ENCODE measurements at regions not wholly inside any gene's neighbourhood (a gene's known extent, or its start where the extent isn't known, plus 50 kb on each side); places are given as distances from the start of the nearest gene placed in this dataset.

DNA sequence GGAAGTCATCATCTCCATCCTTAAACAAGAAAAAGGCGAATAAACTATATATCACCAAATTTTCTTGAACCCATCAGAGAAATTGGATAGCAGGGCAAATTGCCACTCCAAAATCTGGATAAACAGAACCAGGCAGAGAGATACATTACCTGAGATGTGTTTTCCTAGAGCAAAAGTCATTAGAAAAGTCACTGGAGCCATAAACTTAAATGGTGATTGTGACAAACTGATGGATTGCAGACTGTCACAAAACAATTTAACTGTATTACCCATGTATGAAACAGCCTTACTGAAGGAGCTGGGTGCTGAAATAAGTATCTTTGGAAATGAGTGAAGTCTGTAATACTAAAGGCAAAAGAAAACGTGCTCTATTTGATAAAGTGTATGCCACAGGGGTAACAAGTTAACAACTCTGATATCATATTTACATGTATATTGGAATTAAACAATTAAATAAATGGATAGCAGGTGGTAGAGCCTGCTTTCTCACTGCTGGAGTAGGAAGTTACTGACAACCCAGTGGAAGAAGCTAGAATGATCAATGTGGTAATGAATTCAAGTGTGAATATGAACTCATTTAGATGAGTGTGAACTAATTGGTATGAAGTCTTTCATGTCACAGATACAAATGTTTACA lies 186.9 kb downstream of the LMBRD1 start:
- POLR2A ChIA-PET, result no interaction called here

More for the DNA sequence above, 186.9 kb downstream of the LMBRD1 start:
- H3K27me3 ChIP-seq (ENCODE audit: insufficient read depth), result no peaks in the 10 kb centered on the region
- WGBS (ENCODE audit: low lambda C conversion rate), result 37% methylated on average over 2 of the region's 2 CpGs
- H3K27ac ChIP-seq (ENCODE audit: low read depth in 2 of 2, low read length in 1 of 2), result no peak overlapping the region
- no peaks in the 10 kb centered on the region; the same call in 1 of the 2 replicates for H3K9me3 ChIP-seq
- no peak overlapping the region for H3K4me3 ChIP-seq (ENCODE audit: low read depth in 2 of 2, low read length in 1 of 2)
- no peak for TF ChIP-seq USF2 (IDR thresholded peaks at IDR 0.05; ENCODE audit: borderline replicate concordance, low read depth, low read length)
- no peak for TF ChIP-seq SMC3 (IDR thresholded peaks at IDR 0.05; ENCODE audit: low read depth, low read length)
- TF ChIP-seq NFIC (IDR thresholded peaks at IDR 0.05; ENCODE audit: borderline replicate concordance), result no peak
- no peak for TF ChIP-seq FOXM1 (IDR thresholded peaks at IDR 0.05; ENCODE audit: low read depth)
- TF ChIP-seq ELF1 (IDR thresholded peaks at IDR 0.05), result no peak
- TF ChIP-seq SIN3A (IDR thresholded peaks at IDR 0.05; ENCODE audit: borderline replicate concordance, low read depth, low read length), result no peak
- TF ChIP-seq TAF1 (IDR thresholded peaks at IDR 0.05; ENCODE audit: borderline replicate concordance, low read depth, low read length), result no peak
- no peak for TF ChIP-seq CHD2 (IDR thresholded peaks at IDR 0.05; ENCODE audit: low read length, partially characterized antibody)
- no peak for TF ChIP-seq TEAD4 (IDR thresholded peaks at IDR 0.05; ENCODE audit: borderline replicate concordance, insufficient read depth)
- no peak for TF ChIP-seq JUND (IDR thresholded peaks at IDR 0.05)
- TF ChIP-seq GABPA (IDR thresholded peaks at IDR 0.05; ENCODE audit: low read depth), result no peak
- TF ChIP-seq, protein P1, sequence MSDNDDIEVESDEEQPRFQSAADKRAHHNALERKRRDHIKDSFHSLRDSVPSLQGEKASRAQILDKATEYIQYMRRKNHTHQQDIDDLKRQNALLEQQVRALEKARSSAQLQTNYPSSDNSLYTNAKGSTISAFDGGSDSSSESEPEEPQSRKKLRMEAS (IDR thresholded peaks at IDR 0.05; ENCODE audit: low read depth), result no peak
- TF ChIP-seq USF1 (IDR thresholded peaks at IDR 0.05; ENCODE audit: borderline replicate concordance, low read depth), result no peak
- TF ChIP-seq MXI1 (IDR thresholded peaks at IDR 0.05; ENCODE audit: low read depth, low read length), result no peak
- no peak for TF ChIP-seq RFX5 (IDR thresholded peaks at IDR 0.05; ENCODE audit: low read length)
- no peak for TF ChIP-seq YY1 (IDR thresholded peaks at IDR 0.05; ENCODE audit: low read depth)
- TF ChIP-seq, protein P2, sequence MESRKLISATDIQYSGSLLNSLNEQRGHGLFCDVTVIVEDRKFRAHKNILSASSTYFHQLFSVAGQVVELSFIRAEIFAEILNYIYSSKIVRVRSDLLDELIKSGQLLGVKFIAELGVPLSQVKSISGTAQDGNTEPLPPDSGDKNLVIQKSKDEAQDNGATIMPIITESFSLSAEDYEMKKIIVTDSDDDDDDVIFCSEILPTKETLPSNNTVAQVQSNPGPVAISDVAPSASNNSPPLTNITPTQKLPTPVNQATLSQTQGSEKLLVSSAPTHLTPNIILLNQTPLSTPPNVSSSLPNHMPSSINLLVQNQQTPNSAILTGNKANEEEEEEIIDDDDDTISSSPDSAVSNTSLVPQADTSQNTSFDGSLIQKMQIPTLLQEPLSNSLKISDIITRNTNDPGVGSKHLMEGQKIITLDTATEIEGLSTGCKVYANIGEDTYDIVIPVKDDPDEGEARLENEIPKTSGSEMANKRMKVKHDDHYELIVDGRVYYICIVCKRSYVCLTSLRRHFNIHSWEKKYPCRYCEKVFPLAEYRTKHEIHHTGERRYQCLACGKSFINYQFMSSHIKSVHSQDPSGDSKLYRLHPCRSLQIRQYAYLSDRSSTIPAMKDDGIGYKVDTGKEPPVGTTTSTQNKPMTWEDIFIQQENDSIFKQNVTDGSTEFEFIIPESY (IDR thresholded peaks at IDR 0.05; ENCODE audit: borderline replicate concordance, low read depth), result no peak
- H3K79me2 ChIP-seq (ENCODE audit: insufficient read depth), result no peaks in the 10 kb centered on the region
- DNase-seq, result no peak
- H4K20me1 ChIP-seq (ENCODE audit: insufficient read depth), result no peaks in the 10 kb centered on the region
- H3K4me1 ChIP-seq (ENCODE audit: control insufficient read depth in 1 of 2, insufficient read depth in 2 of 2, low read depth in 1 of 2, low read length in 1 of 2), result no peaks in the 10 kb centered on the region
- CTCF ChIA-PET, result no interaction called here
- no peaks in the 10 kb centered on the region for H3K36me3 ChIP-seq (replicated peaks in 1 of 2; ENCODE audit: control insufficient read depth in 1 of 2, insufficient read depth in 2 of 2, low read length in 1 of 2)
- H3F3A ChIP-seq (replicated peaks; ENCODE audit: insufficient read depth), result no peaks in the 10 kb centered on the region
- H2AFZ ChIP-seq (ENCODE audit: low read depth), result no peak overlapping the region
- H3K9me2 ChIP-seq, result no peaks in the 10 kb centered on the region
- H3K4me2 ChIP-seq, result no peak overlapping the region
- H3K9ac ChIP-seq, result no peak overlapping the region
